ENCODE measurements at regions not wholly inside any gene's neighbourhood (a gene's known extent, or its start where the extent isn't known, plus 50 kb on each side); places are given as distances from the start of the nearest gene placed in this dataset.
"Not testable (repeated sequence)": the region's sequence is repeated elsewhere in the genome, so short reads cannot be mapped to it uniquely, and the experiment has no call there.

DNA sequence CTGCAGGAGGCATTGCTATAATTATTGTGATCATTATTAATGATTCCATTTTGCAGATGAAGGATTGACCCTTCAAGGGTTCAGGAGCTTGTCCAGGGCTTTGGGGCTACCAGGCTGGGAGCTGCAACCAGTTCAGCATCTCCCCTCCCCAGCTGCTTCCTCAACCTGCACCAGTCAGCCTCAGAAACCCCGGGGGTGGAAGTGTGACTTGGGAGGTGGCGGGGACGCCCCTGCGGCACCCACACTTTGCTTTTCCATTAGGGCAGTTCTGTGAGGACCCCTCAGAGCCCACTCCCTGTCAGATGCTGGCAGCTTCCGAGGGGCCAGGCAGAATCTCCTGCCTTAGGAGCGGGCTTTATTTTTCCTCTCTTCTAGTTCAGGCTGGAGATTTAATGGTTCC is 85.6 kb downstream of the OLFM1 start:
- DNase-seq (ENCODE audit: low read depth) = no peak

DNA sequence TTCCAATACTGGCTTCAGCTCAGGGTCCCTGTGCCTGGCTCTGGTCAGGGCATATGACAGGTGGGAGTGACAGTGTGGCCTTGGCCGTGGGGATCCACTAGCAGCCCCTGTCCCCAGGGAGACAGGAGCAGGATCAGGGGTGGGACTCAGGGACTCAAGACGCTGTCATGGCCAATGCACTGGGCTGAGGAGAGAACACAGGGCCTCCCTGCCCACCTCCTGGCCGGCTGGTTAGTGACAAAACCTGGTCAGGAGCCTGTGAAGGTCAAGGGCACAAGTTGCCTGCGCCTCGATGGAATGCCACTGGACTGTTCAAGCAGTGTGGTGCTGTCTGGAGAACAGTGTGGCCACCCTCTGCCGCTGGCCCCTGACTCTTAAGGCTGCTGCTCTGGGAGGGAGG is 86.8 kb downstream of the OLFM1 start:
- no peak for DNase-seq (ENCODE audit: low read depth)

- DNase-seq (ENCODE audit: low read depth) = no peak
These were observed 87.5 kb downstream of the OLFM1 start for GRCh38 chr9:135174981-135175380.

DNA sequence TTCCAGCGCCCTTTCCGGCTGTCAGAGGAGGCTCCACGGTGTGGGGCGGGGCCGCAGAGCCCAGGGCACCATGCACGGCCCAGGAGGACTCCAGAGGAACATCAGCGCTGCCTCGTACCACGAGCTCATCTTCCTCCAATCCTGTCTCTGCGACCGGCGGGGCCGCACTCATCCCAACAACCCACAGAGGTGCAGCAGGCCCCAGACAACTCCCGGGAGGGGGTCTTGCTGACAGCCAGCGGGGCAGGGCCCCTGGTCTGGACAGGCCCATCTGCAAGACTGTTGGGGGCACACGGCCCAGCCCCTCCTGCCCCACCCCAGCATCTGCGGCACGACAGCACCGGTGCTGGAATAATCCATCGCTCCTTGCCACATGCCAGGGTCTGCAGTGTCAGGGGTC is 88.8 kb downstream of the OLFM1 start:
- no peak for DNase-seq (ENCODE audit: low read depth)

DNA sequence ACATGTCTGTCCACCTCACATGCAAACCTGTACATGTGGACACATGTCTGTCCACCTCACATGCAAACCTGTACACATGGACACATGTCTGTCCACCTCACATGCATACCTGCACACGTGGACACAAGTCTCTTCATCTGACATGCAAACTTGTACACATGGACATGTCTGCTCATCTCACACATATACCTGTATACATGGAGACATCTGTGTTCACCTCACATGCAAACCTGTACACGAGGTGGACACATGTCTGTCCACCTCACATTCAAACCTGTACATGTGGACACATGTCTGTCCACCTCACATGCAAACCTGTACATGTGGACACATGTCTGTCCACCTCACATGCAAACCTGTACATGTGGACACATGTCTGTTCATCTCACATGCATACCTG is 90.1 kb downstream of the OLFM1 start:
- DNase-seq (ENCODE audit: low read depth) = not testable (repeated sequence)

GRCh38 chr9:135178498-135178897 is 91.0 kb downstream of the OLFM1 start:
- no peak for DNase-seq (ENCODE audit: low read depth)

DNA sequence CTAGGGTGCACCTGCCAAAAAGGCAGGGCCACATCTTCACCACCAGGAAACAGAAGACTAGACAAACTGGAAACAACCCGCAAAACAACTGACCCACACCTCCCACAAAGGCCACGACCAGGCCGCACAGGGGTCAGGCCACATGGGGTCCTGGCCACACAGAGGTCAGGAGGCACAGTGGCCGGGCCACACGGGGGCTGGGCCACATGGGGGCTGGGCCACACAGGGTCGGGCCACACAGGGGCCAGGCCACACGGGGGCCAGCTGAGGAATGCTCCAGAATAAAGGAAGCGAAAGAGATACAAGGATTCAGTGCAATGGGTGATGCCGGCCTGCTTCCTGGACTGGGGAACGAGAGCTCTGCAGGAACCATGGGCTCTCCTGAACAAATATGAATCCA is 91.6 kb downstream of the OLFM1 start:
- no peak for DNase-seq (ENCODE audit: low read depth)

DNA sequence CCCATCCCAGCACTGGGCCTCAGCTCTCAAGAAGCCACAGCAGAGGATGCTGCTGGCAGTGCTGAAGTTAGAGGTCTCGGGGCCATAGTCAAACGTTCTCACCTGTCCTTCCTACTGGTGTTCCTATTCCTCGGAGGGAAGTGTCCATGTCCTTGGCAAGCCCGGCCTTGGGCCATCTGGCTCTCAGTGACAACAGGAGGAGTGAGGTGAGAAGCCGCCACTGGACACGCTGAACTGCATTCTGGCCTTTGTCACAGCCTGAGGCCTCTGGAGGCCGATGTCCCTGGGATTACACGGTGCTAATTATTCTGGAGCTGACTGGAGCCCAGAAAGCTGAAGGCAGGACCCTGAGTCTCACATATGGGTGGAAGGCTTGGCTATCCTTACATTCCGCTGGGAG is 92.5 kb downstream of the OLFM1 start:
- DNase-seq (ENCODE audit: low read depth) = no peak

DNA sequence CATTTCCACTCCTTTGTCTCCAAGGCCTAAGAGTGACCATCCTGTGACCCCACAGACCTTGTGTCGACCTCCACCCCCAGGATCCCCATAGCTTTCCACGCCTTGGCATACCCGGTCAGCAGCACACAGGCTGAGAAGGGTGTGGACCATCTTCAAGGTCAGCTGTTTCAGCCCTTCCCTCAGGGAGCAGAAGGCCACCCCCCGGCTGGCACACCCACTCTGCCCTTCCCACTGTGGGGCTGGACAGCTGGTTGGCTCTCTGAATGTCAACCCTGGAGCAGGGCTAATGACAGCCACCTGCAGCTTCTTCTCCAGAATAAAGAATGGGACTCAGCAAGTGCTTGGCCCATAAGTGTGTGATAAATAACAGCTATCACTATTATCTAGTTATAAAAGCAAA is 93.1 kb downstream of the OLFM1 start:
- no peak for DNase-seq (ENCODE audit: low read depth)

- DNase-seq (ENCODE audit: low read depth) = no peak
These were observed 93.9 kb downstream of the OLFM1 start for GRCh38 chr9:135181336-135181735.

- DNase-seq (ENCODE audit: low read depth) = not testable (repeated sequence)
These were observed 94.4 kb downstream of the OLFM1 start for GRCh38 chr9:135181841-135182240.

GRCh38 chr9:135183069-135183468 is 95.6 kb downstream of the OLFM1 start:
- DNase-seq (ENCODE audit: low read depth) = no peak

DNA sequence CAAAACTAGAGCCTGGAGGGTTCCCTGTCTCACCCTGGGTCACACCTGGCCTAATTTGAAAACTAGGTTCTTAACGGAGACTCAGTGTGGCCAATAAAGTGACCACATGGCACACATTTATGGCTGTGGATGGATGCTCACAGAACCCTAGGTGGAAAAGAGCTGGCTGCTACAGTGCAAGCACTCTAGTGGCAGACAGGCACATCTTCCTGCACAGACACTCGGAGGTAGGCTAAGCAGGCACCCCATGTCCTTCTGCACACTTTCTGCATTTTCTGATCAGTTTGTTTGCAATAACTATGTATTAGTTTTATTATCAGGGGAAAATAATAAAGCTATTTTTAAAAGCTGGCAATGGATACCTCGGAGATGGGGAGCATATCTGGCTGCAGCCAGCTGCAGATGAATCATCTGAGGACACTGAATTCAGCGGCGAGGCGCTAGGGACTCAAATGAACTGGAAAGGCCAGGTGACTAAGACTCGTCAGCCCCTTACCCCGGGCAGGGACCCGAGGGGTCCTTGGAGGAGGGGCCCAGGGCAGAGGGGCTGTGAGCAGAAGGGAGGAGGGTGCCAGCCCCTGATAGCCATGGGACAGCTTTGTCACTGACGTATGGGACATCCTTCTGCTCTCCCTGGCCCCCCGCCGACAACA is 96.2 kb downstream of the OLFM1 start:
- no peak for DNase-seq (ENCODE audit: low read depth)

- DNase-seq (ENCODE audit: low read depth) = no peak
These were observed 96.9 kb downstream of the OLFM1 start for GRCh38 chr9:135184181-135185053.

- no peak for DNase-seq (ENCODE audit: low read depth)
These were observed 97.6 kb downstream of the OLFM1 start for GRCh38 chr9:135185060-135185459.

DNA sequence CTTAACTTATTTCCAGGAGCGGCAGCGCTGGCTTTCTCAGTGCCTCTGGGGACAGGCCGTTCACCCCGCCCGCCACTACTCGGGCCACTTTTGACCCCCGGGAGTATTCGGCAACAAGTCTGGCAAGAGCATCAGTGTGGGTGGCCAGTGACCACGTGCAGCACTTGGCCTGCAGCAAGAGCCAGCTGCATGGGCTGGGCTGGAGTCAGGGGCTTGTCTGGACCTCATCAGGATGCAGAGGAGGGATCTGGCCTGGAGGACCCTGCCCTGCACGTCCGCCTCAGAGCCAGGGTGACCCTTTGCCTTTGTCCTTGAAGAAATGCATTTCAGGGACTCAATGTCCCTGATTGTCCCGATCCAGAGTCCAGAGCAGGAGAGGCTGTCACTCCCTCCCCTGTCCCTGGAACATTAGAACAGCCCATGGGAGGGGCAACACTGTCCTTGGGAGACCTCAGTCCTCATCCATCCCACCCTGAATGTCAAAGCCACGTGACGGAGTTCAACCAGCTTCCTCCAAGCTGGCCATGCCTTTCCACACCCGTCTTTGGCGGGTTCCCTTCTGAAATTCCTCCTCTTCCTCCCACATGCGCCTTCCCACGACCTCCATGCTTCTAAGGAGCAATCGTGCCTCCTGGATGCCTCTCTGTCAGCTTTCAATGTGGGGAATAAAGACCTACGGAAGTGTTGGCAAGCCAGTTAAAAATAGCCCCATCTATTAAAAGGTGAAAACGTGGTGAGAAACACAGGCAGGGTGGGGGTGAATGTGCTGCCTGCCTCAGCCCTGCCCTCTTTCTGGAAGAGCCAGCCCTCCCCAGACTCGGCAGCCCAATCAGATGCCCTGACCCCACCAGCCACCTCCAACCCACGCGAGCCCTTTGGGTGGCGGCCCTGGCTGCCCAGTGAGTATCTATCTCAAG is 99.0 kb downstream of the OLFM1 start:
- no peak for DNase-seq (ENCODE audit: low read depth)

DNA sequence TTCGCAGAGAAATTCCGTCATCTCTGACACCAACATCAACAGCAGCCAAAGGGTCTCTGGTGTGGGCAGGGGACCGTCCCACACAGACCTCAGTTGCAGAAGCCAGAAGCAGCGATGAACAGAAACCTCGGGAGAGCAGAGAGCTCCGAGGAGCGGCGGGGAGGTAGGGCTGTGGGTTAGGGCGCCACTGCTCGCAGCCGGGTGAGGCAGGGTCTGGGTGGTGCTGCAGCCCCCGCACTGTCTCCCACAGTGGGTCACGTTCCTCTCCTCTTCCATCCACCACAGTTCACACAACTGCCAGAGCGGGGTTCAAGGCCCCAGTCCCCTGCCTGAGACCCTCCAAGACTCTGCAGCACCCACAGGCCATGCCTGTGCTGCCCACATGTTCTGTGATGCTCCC is 99.9 kb downstream of the OLFM1 start:
- DNase-seq (ENCODE audit: low read depth) = no peak

DNA sequence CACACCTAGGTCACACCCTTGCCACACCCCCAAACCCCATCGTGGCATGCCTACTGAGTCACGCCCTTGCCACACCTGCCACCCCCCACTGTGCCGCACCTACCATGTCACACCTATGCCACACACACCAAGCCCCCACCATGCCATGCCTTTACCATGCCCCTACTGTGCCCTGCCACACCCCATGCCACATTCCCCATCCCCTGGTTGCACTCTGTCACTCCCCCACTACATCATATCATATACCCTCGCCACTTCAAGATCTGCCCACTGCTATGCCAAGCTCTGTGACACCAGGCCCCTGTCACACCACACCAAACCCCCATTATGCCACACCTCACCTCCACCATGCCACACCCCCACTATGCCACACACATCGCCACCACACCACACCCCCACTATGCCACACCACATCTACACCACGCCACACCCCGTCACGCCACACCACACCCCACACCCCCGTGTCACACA is 101.2 kb downstream of the OLFM1 start:
- DNase-seq (ENCODE audit: low read depth) = no peak

DNA sequence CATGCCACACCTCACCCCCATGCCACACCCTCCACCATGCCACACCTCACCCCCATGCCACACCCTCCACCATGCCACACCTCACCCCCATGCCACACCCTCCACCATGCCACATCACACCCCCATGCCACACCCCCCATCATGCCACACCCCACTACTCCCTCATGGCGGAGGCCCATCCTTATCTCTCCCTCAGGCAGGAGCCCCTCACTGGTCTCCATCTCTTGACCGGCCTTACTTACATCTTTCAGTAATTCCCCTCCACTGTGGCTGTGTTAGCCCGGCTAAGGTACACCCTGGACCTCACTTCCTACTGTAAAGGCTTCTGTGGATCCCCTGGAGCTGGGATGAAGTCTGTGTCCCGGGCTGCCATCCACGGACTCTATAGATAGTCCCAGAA is 102.0 kb downstream of the OLFM1 start:
- DNase-seq (ENCODE audit: low read depth) = no peak

DNA sequence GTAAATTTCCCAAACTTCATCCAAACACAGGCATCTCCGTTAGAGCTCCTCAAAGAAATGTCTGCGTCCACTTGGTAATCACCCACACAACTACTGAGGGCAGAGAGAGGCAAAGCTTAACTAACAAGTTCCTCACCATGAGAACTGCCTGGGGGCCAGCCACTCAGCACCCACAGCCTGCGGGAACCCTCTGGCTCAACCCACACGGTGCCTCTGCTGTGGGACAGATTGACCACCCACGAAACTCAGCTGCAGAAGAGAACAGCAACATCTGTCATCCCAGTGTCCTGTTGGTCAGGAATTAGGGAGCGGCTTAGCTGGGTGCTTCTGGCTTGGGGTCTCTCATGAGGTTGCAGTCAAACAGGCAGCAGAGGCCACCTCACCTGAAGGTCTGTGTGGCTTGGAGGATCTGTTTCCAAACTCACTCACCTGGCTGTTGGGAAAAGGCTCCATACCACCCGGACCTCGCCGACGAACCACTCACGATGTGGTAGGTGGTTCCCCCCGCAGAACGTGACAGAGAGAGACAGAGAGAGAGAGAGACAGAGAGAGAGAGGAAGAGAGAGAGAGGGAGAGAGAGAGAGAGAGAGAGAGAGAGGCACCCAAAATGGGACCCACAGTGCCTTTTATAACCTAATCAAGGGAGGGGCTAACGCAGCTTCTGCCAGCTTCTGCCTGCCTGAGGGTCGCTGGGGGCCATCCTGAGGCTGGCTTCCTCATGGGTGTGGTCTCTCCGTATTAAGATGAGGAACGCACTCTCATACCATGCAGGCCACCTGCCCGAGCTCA is 103.5 kb downstream of the OLFM1 start:
- DNase-seq (ENCODE audit: low read depth) = no peak

GRCh38 chr9:135192686-135193085 is 105.2 kb downstream of the OLFM1 start:
- no peak for DNase-seq (ENCODE audit: low read depth)

GRCh38 chr9:135195975-135196374 is 108.5 kb downstream of the OLFM1 start:
- DNase-seq (ENCODE audit: low read depth) = not testable (repeated sequence)
